Neuronal stem cell (in vitro differentiated cells): ENCODE measurements at regions not wholly inside any gene's neighbourhood (a gene's known extent, or its start where the extent isn't known, plus 50 kb on each side); places are given as distances from the start of the nearest gene placed in this dataset.

ENCODE experiments used
- DNase-seq: peaks from one replicate; pipeline ENCODE4 v3.0.0-alpha.2; 2013; ENCODE audit warnings: low spot score
- H2AFZ ChIP-seq: one replicate; pipeline ENCODE4 v1.6.1; 2013; ENCODE audit warnings: mild to moderate bottlenecking, low read length, inconsistent platforms
- H2AK5ac ChIP-seq: 2 replicates; pipeline ENCODE4 v1.6.1; 2013; ENCODE audit warnings: low read depth, mild to moderate bottlenecking, inconsistent platforms, low read length, moderate library complexity, mixed read lengths
- H2BK120ac ChIP-seq: 2 replicates; pipeline ENCODE4 v1.6.1; 2013; ENCODE audit warnings: low read depth, mild to moderate bottlenecking, inconsistent platforms, low read length, moderate library complexity, mixed read lengths
- H2BK12ac ChIP-seq: one replicate; pipeline ENCODE4 v1.6.1; 2013; ENCODE audit warnings: low read length, inconsistent platforms
- H2BK15ac ChIP-seq: 2 replicates; pipeline ENCODE4 v1.6.1; 2013; ENCODE audit warnings: mild to moderate bottlenecking, low read length, inconsistent platforms, mixed read lengths
- H2BK5ac ChIP-seq: one replicate; pipeline ENCODE4 v1.6.1; 2013; ENCODE audit warnings: inconsistent platforms, mild to moderate bottlenecking, low read length, moderate library complexity
- H3K14ac ChIP-seq: one replicate; pipeline ENCODE4 v1.6.1; 2013; ENCODE audit warnings: low read length, inconsistent platforms
- H3K18ac ChIP-seq: 2 replicates; pipeline ENCODE4 v1.6.1; 2013; ENCODE audit warnings: low read length, inconsistent platforms
- H3K23ac ChIP-seq: 2 replicates; pipeline ENCODE4 v1.6.1; 2013; ENCODE audit warnings: low read depth, mild to moderate bottlenecking, mixed read lengths, low read length, inconsistent platforms; ENCODE audit not compliant: poor library complexity
- H3K27ac ChIP-seq: replicated peaks from 3 replicates; pipeline ENCODE4 v1.5.1; 2013; ENCODE audit warnings: low read length, inconsistent platforms
- H3K27me3 ChIP-seq, 3 experiments: 2 replicates each; pipeline ENCODE4 v1.6.1; 2013; ENCODE audit warnings: low read length in 3 of 3, mild to moderate bottlenecking in 2 of 3, inconsistent platforms in 1 of 3, low read depth in 1 of 3, mixed read lengths in 1 of 3, moderate library complexity in 1 of 3; ENCODE audit not compliant: control insufficient read depth in 3 of 3, insufficient read depth in 3 of 3
- H3K36me3 ChIP-seq, 2 donors: replicated peaks in 1 of 2; 2 replicates each; pipeline ENCODE4 v1.6.1; 2013; ENCODE audit warnings: low read length in 2 of 2; ENCODE audit not compliant: control insufficient read depth in 2 of 2, insufficient read depth in 2 of 2
- H3K4ac ChIP-seq: 2 replicates; pipeline ENCODE4 v1.6.1; 2013; ENCODE audit warnings: inconsistent platforms, mild to moderate bottlenecking, low read length, moderate library complexity
- H3K4me1 ChIP-seq, 2 donors: 1 replicate in 1 of 2; 2 replicates in 1 of 2; pipeline ENCODE4 v1.6.1; 2013; ENCODE audit warnings: low read length in 2 of 2, low read depth in 1 of 2; ENCODE audit not compliant: control insufficient read depth in 2 of 2, insufficient read depth in 1 of 2
- H3K4me2 ChIP-seq: one replicate; pipeline ENCODE4 v1.6.1; 2013; ENCODE audit warnings: mild to moderate bottlenecking, low read length, inconsistent platforms; ENCODE audit not compliant: insufficient read depth, poor library complexity, severe bottlenecking
- H3K4me3 ChIP-seq, 2 donors: 2 replicates each; pipeline ENCODE4 v1.5.1; 2013; ENCODE audit warnings: low read length in 2 of 2, mild to moderate bottlenecking in 2 of 2, inconsistent platforms in 1 of 2, moderate library complexity in 1 of 2
- H3K79me1 ChIP-seq: one replicate; pipeline ENCODE4 v1.6.1; 2013; ENCODE audit warnings: low read depth, mild to moderate bottlenecking, inconsistent platforms, low read length, moderate library complexity
- H3K9ac ChIP-seq: one replicate; pipeline ENCODE4 v1.6.1; 2013; ENCODE audit warnings: mild to moderate bottlenecking, low read depth, low read length, inconsistent platforms; ENCODE audit not compliant: poor library complexity
- H3K9me3 ChIP-seq, 2 donors: replicated peaks in 1 of 2; 2 replicates each; pipeline versions ENCODE3 to v1.6.1; 2013; ENCODE audit warnings: low read length in 2 of 2, mild to moderate bottlenecking in 2 of 2, inconsistent platforms in 1 of 2, low read depth in 1 of 2, mixed read lengths in 1 of 2, moderate library complexity in 1 of 2; ENCODE audit not compliant: control insufficient read depth in 2 of 2, insufficient read depth in 1 of 2
- H4K8ac ChIP-seq: one replicate; pipeline ENCODE4 v1.6.1; 2013; ENCODE audit warnings: low read depth, mild to moderate bottlenecking, inconsistent platforms, low read length, moderate library complexity
- H4K91ac ChIP-seq: one replicate; pipeline ENCODE4 v1.6.1; 2013; ENCODE audit warnings: low read length, low read depth, mild to moderate bottlenecking, inconsistent platforms; ENCODE audit not compliant: poor library complexity
- WGBS, 2 donors: extraction: QIAGEN DNeasy Blood & Tissue Kit; methylation state at CpG; one replicate each; pipeline ENCODE4 v1.1.7; 2013; ENCODE audit warnings: missing lambda C conversion rate in 2 of 2, mixed read lengths in 1 of 2; ENCODE audit not compliant: insufficient read length in 2 of 2, insufficient replicate concordance in 1 of 2; ENCODE audit errors: extremely low coverage in 2 of 2; 5-methylcytosine and 5-hydroxymethylcytosine counted together

- H3K23ac ChIP-seq, result no peak overlapping the region
- no peak overlapping the region for H2BK15ac ChIP-seq
- H3K36me3 ChIP-seq, result no peaks in the 10 kb centered on the region
- H3K4ac ChIP-seq, result no peak overlapping the region
- H3K9ac ChIP-seq, result no peak overlapping the region
- no peak overlapping the region for H3K27ac ChIP-seq
- no peak overlapping the region for H3K4me3 ChIP-seq
- H3K4me1 ChIP-seq, result no peaks in the 10 kb centered on the region
- no peaks in the 10 kb centered on the region for H3K27me3 ChIP-seq
- DNase-seq, result no peak
- no peaks in the 10 kb centered on the region for H3K79me1 ChIP-seq
- no peak overlapping the region for H2AFZ ChIP-seq
- no peak overlapping the region for H4K8ac ChIP-seq
- no peak overlapping the region for H4K91ac ChIP-seq
- H2BK5ac ChIP-seq, result no peak overlapping the region
- H3K14ac ChIP-seq, result no peak overlapping the region
- no peak overlapping the region for H2AK5ac ChIP-seq
- no peaks in the 10 kb centered on the region for H3K9me3 ChIP-seq
- WGBS, 2 donors, result no CpG with 5 or more reads among the region's 2 CpGs
- H2BK120ac ChIP-seq, result no peak overlapping the region
- no peak overlapping the region for H2BK12ac ChIP-seq
- no peak overlapping the region for H3K4me2 ChIP-seq
- H3K18ac ChIP-seq, result no peak overlapping the region
These were observed 88.2 kb upstream of the NTRK3 start for GRCh38 chr15:88344786-88345185.

GRCh38 chr15:88342666-88343065, 86.1 kb upstream of the NTRK3 start:
- Histone ChIP-seq H3K4ac (no peak overlapping the region), H3K18ac (no peak overlapping the region), H2AFZ (no peak overlapping the region), H3K9me3 (no peaks in the 10 kb centered on the region), H3K36me3 (no peaks in the 10 kb centered on the region), H3K4me3 (no peak overlapping the region), H3K79me1 (no peaks in the 10 kb centered on the region), H3K27me3 (no peaks in the 10 kb centered on the region), H2BK120ac (no peak overlapping the region), H2BK15ac (no peak overlapping the region), H4K91ac (no peak overlapping the region), H3K27ac (no peak overlapping the region), H3K9ac (no peak overlapping the region), H4K8ac (no peak overlapping the region), H2BK5ac (no peak overlapping the region), H2AK5ac (no peak overlapping the region), H3K14ac (no peak overlapping the region), H3K4me1 (no peaks in the 10 kb centered on the region), H3K4me2 (no peak overlapping the region), H3K23ac (no peak overlapping the region), H2BK12ac (no peak overlapping the region)
- no peak for DNase-seq
- WGBS, 2 donors, result no CpG with 5 or more reads among the region's 2 CpGs

- WGBS, 2 donors, result no CpG with 5 or more reads among the region's 2 CpGs
These were observed 85.1 kb upstream of the NTRK3 start for GRCh38 chr15:88341653-88342052.

GRCh38 chr15:88341006-88341405, 84.5 kb upstream of the NTRK3 start:
- no peak overlapping the region for H2BK12ac ChIP-seq
- H3K9me3 ChIP-seq, result no peaks in the 10 kb centered on the region
- H3K18ac ChIP-seq, result no peak overlapping the region
- H2BK5ac ChIP-seq, result no peak overlapping the region
- no peak overlapping the region for H2AK5ac ChIP-seq
- H4K91ac ChIP-seq, result no peak overlapping the region
- H3K4me3 ChIP-seq, result no peak overlapping the region
- no peak overlapping the region for H2AFZ ChIP-seq
- no peaks in the 10 kb centered on the region for H3K27me3 ChIP-seq
- H3K9ac ChIP-seq, result no peak overlapping the region
- H3K4ac ChIP-seq, result no peak overlapping the region
- no peak overlapping the region for H3K4me2 ChIP-seq
- no peaks in the 10 kb centered on the region for H3K4me1 ChIP-seq
- H4K8ac ChIP-seq, result no peak overlapping the region
- H3K36me3 ChIP-seq, result no peaks in the 10 kb centered on the region
- no peak overlapping the region for H3K23ac ChIP-seq
- H3K14ac ChIP-seq, result no peak overlapping the region
- no peak overlapping the region for H2BK120ac ChIP-seq
- WGBS, 2 donors, result no CpG with 5 or more reads among the region's 5 CpGs
- DNase-seq, result no peak
- H3K27ac ChIP-seq, result no peak overlapping the region
- no peak overlapping the region for H2BK15ac ChIP-seq
- no peaks in the 10 kb centered on the region for H3K79me1 ChIP-seq

More at GRCh38 chr15:88341653-88342052, 85.1 kb upstream of the NTRK3 start:
- Histone ChIP-seq H3K79me1 (no peaks in the 10 kb centered on the region), H3K27ac (no peak overlapping the region), H3K23ac (no peak overlapping the region), H3K4me3 (no peak overlapping the region), H3K9me3 (no peaks in the 10 kb centered on the region), H2BK5ac (no peak overlapping the region), H3K18ac (no peak overlapping the region), H2AK5ac (no peak overlapping the region), H2BK15ac (no peak overlapping the region), H4K91ac (no peak overlapping the region), H2AFZ (no peak overlapping the region), H3K27me3 (no peaks in the 10 kb centered on the region), H3K14ac (no peak overlapping the region), H3K9ac (no peak overlapping the region), H4K8ac (no peak overlapping the region), H3K4me1 (no peaks in the 10 kb centered on the region), H2BK12ac (no peak overlapping the region), H3K36me3 (no peaks in the 10 kb centered on the region), H3K4me2 (no peak overlapping the region), H2BK120ac (no peak overlapping the region), H3K4ac (no peak overlapping the region)
- DNase-seq, result no peak
